ENCODE measurements at regions not wholly inside any gene's neighbourhood (a gene's known extent, or its start where the extent isn't known, plus 50 kb on each side); places are given as distances from the start of the nearest gene placed in this dataset.

- Histone ChIP-seq H3K9me3 (ENCODE audit: control insufficient read depth, low read length) (no peaks in the 10 kb centered on the region), H3K4me3 (ENCODE audit: insufficient read depth, low read depth, low read length) (no peak overlapping the region), H3K27ac (ENCODE audit: insufficient read depth, low read depth, low read length, poor library complexity, severe bottlenecking) (no peak overlapping the region), H3K4me1 (ENCODE audit: control insufficient read depth, insufficient read depth, low read length) (no peaks in the 10 kb centered on the region), H3K27me3 (ENCODE audit: control insufficient read depth, insufficient read depth, low read length, poor library complexity, severe bottlenecking) (no peaks in the 10 kb centered on the region), H3K36me3 (ENCODE audit: control insufficient read depth, insufficient read depth, low read length) (no peaks in the 10 kb centered on the region)
- WGBS, 2 experiments = 90% methylated on average over 2 of the region's 2 CpGs
These were observed 1083.3 kb upstream of the GYPC start for GRCh38 chr2:125572660-125573059.

- H3K27ac ChIP-seq (ENCODE audit: insufficient read depth, low read depth, low read length, poor library complexity, severe bottlenecking) = no peak overlapping the region
- H3K27me3 ChIP-seq (ENCODE audit: control insufficient read depth, insufficient read depth, low read length, poor library complexity, severe bottlenecking) = no peaks in the 10 kb centered on the region
- H3K4me3 ChIP-seq (ENCODE audit: insufficient read depth, low read depth, low read length) = no peak overlapping the region
- H3K9me3 ChIP-seq (ENCODE audit: control insufficient read depth, low read length) = no peaks in the 10 kb centered on the region
- no peaks in the 10 kb centered on the region for H3K36me3 ChIP-seq (ENCODE audit: control insufficient read depth, insufficient read depth, low read length)
- WGBS, 2 experiments = 95 to 100% methylated on average over 2 of the region's 2 CpGs
- H3K4me1 ChIP-seq (ENCODE audit: control insufficient read depth, insufficient read depth, low read length) = no peaks in the 10 kb centered on the region
These were observed 1082.5 kb upstream of the GYPC start for GRCh38 chr2:125573432-125573831.

DNA sequence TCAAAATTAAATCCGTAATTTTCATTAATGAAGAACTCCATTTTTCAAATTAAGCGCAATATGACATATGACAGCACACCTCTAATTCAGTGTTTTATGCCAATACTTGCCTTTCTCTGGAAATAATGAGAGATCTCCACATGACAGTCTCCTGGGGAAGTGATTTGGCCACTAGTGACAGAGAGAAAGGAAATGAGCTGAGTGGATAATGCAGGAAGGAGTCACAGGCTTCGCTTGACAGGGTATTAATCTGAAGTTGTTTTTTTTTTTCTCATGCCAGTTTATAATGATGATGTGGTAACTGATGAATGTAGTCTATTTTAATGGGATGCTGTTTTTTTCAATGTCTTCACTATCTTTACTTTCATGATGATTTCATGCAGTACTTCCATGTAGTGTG, 1079.4 kb upstream of the GYPC start:
- Histone ChIP-seq H3K36me3 (ENCODE audit: control insufficient read depth, insufficient read depth, low read length) (no peaks in the 10 kb centered on the region), H3K27ac (ENCODE audit: insufficient read depth, low read depth, low read length, poor library complexity, severe bottlenecking) (no peak overlapping the region)
- 94 to 96% methylated on average over 3 of the region's 3 CpGs for WGBS, 2 experiments

GRCh38 chr2:125581557-125581956, 1074.4 kb upstream of the GYPC start:
- H3K27me3 ChIP-seq (ENCODE audit: control insufficient read depth, insufficient read depth, low read length, poor library complexity, severe bottlenecking) = no peaks in the 10 kb centered on the region
- no peak overlapping the region for H3K4me3 ChIP-seq (ENCODE audit: insufficient read depth, low read depth, low read length)
- no peak overlapping the region for H3K27ac ChIP-seq (ENCODE audit: insufficient read depth, low read depth, low read length, poor library complexity, severe bottlenecking)

More for the DNA sequence above, 1079.4 kb upstream of the GYPC start:
- Histone ChIP-seq H3K27me3 (ENCODE audit: control insufficient read depth, insufficient read depth, low read length, poor library complexity, severe bottlenecking) (no peaks in the 10 kb centered on the region), H3K4me1 (ENCODE audit: control insufficient read depth, insufficient read depth, low read length) (no peaks in the 10 kb centered on the region), H3K4me3 (ENCODE audit: insufficient read depth, low read depth, low read length) (no peak overlapping the region), H3K9me3 (ENCODE audit: control insufficient read depth, low read length) (no peaks in the 10 kb centered on the region)

GRCh38 chr2:125582516-125582915, 1073.4 kb upstream of the GYPC start:
- Histone ChIP-seq H3K4me1 (ENCODE audit: control insufficient read depth, insufficient read depth, low read length) (no peaks in the 10 kb centered on the region), H3K27me3 (ENCODE audit: control insufficient read depth, insufficient read depth, low read length, poor library complexity, severe bottlenecking) (no peaks in the 10 kb centered on the region), H3K4me3 (ENCODE audit: insufficient read depth, low read depth, low read length) (no peak overlapping the region), H3K36me3 (ENCODE audit: control insufficient read depth, insufficient read depth, low read length) (no peaks in the 10 kb centered on the region), H3K27ac (ENCODE audit: insufficient read depth, low read depth, low read length, poor library complexity, severe bottlenecking) (no peak overlapping the region), H3K9me3 (ENCODE audit: control insufficient read depth, low read length) (no peaks in the 10 kb centered on the region)
- WGBS, 2 experiments = 63 to 71% methylated on average over 1 of the region's 1 CpG

More at GRCh38 chr2:125581557-125581956, 1074.4 kb upstream of the GYPC start:
- no peaks in the 10 kb centered on the region for H3K4me1 ChIP-seq (ENCODE audit: control insufficient read depth, insufficient read depth, low read length)
- 88 to 93% methylated on average over 4 of the region's 4 CpGs for WGBS, 2 experiments
- H3K9me3 ChIP-seq (ENCODE audit: control insufficient read depth, low read length) = no peaks in the 10 kb centered on the region
- no peaks in the 10 kb centered on the region for H3K36me3 ChIP-seq (ENCODE audit: control insufficient read depth, insufficient read depth, low read length)

DNA sequence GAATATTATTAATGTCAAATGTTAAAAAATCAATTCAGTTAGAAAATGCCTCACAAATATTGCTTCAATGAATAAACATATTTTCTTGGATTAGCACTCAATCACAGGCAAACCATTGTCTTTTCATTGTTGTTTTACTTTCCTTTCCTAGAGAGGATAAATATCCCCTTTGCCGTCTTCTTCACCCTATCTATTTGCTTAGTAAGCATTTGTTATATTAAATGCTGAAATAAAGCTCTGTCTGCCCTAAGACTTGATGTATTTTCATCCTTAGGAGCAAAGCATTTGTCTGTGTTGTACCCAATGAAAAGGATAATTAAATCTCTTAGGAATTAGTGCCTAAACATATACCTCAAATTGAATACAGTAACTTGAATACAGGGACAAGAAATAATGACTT, 1071.2 kb upstream of the GYPC start:
- Histone ChIP-seq H3K27ac (ENCODE audit: insufficient read depth, low read depth, low read length, poor library complexity, severe bottlenecking) (no peak overlapping the region), H3K27me3 (ENCODE audit: control insufficient read depth, insufficient read depth, low read length, poor library complexity, severe bottlenecking) (no peaks in the 10 kb centered on the region), H3K9me3 (ENCODE audit: control insufficient read depth, low read length) (no peaks in the 10 kb centered on the region), H3K4me1 (ENCODE audit: control insufficient read depth, insufficient read depth, low read length) (no peaks in the 10 kb centered on the region), H3K36me3 (ENCODE audit: control insufficient read depth, insufficient read depth, low read length) (no peaks in the 10 kb centered on the region), H3K4me3 (ENCODE audit: insufficient read depth, low read depth, low read length) (no peak overlapping the region)
- 100% methylated on average over 1 of the region's 1 CpG for whole genome bisulfite sequencing, 2 experiments

DNA sequence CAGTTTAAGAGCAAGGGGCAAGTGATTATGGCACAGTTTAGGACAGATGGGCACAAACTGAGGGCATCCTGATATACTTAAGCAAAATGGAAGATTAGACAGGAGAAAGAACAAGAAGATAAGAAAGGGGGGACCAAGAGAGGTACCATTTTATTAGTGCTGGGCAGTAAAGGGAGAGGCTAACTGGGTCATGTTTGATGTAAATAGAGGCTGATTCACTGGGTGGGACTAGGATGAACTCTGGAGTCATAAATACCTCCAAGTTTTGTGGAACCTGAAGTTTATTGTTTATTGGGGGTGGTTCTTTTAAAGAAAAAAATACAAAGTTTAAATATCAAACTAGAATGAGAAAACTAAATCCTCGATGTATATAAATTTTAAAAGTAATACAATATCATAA, 1067.2 kb upstream of the GYPC start:
- no CpG with 5 or more reads among the region's 1 CpG for WGBS, 2 experiments
- H3K4me1 ChIP-seq (ENCODE audit: control insufficient read depth, insufficient read depth, low read length) = no peaks in the 10 kb centered on the region
- no peaks in the 10 kb centered on the region for H3K9me3 ChIP-seq (ENCODE audit: control insufficient read depth, low read length)
- no peaks in the 10 kb centered on the region for H3K27me3 ChIP-seq (ENCODE audit: control insufficient read depth, insufficient read depth, low read length, poor library complexity, severe bottlenecking)
- H3K27ac ChIP-seq (ENCODE audit: insufficient read depth, low read depth, low read length, poor library complexity, severe bottlenecking) = no peak overlapping the region
- H3K4me3 ChIP-seq (ENCODE audit: insufficient read depth, low read depth, low read length) = no peak overlapping the region
- no peaks in the 10 kb centered on the region for H3K36me3 ChIP-seq (ENCODE audit: control insufficient read depth, insufficient read depth, low read length)

DNA sequence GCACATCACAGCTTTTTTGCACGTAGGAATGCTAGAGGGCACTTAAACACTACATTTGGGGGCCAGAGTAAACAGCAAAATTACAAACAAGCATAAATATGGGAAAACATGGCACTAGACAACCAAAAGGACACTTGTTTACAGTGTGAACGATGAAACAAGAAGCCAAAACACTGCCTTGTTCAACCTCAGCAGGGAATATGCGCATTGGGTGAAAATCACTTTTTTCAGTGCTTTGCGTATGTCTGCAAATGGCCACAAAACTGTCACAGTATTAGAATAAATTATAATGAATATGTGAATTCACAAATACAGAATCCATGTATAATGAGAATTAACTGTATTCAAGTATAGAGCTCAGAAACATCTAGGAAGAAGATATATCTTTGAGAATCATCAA, 1064.0 kb upstream of the GYPC start:
- Histone ChIP-seq H3K9me3 (ENCODE audit: control insufficient read depth, low read length) (no peaks in the 10 kb centered on the region), H3K4me1 (ENCODE audit: control insufficient read depth, insufficient read depth, low read length) (no peaks in the 10 kb centered on the region), H3K4me3 (ENCODE audit: insufficient read depth, low read depth, low read length) (no peak overlapping the region), H3K27me3 (ENCODE audit: control insufficient read depth, insufficient read depth, low read length, poor library complexity, severe bottlenecking) (no peaks in the 10 kb centered on the region), H3K27ac (ENCODE audit: insufficient read depth, low read depth, low read length, poor library complexity, severe bottlenecking) (no peak overlapping the region), H3K36me3 (ENCODE audit: control insufficient read depth, insufficient read depth, low read length) (no peaks in the 10 kb centered on the region)
- 84 to 86% methylated on average over 3 to 4 of the region's 4 CpGs for WGBS, 2 experiments

GRCh38 chr2:125593036-125593435, 1062.9 kb upstream of the GYPC start:
- 89 to 97% methylated on average over 2 of the region's 2 CpGs for WGBS, 2 experiments
- H3K4me3 ChIP-seq (ENCODE audit: insufficient read depth, low read depth, low read length) = no peak overlapping the region
- H3K36me3 ChIP-seq (ENCODE audit: control insufficient read depth, insufficient read depth, low read length) = no peaks in the 10 kb centered on the region
- no peaks in the 10 kb centered on the region for H3K9me3 ChIP-seq (ENCODE audit: control insufficient read depth, low read length)
- H3K27me3 ChIP-seq (ENCODE audit: control insufficient read depth, insufficient read depth, low read length, poor library complexity, severe bottlenecking) = no peaks in the 10 kb centered on the region
- H3K4me1 ChIP-seq (ENCODE audit: control insufficient read depth, insufficient read depth, low read length) = no peaks in the 10 kb centered on the region
- H3K27ac ChIP-seq (ENCODE audit: insufficient read depth, low read depth, low read length, poor library complexity, severe bottlenecking) = no peak overlapping the region

DNA sequence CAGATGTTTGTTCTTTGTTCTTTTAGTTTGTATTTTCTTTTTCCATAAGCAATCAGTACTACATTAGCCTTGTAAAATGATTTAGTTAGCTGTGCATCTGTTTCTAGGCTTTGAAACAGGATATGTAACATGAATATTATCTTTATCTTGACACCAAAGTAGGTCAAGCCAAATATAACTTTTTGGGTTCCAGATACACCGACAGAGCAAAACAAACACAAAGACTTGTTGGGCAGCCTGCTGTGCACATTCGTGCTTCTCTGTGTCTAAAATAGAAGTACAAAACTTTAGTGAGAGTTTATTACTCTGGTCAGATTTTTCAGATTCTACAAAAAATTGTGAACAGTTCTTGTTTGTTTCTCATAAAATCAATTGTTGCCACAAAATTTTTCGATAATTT, 1059.3 kb upstream of the GYPC start:
- H3K27ac ChIP-seq (ENCODE audit: insufficient read depth, low read depth, low read length, poor library complexity, severe bottlenecking) = no peak overlapping the region
- H3K36me3 ChIP-seq (ENCODE audit: control insufficient read depth, insufficient read depth, low read length) = no peaks in the 10 kb centered on the region
- no peak overlapping the region for H3K4me3 ChIP-seq (ENCODE audit: insufficient read depth, low read depth, low read length)
- no peaks in the 10 kb centered on the region for H3K9me3 ChIP-seq (ENCODE audit: control insufficient read depth, low read length)
- no peaks in the 10 kb centered on the region for H3K4me1 ChIP-seq (ENCODE audit: control insufficient read depth, insufficient read depth, low read length)
- 91 to 96% methylated on average over 2 of the region's 3 CpGs for WGBS, 2 experiments
- no peaks in the 10 kb centered on the region for H3K27me3 ChIP-seq (ENCODE audit: control insufficient read depth, insufficient read depth, low read length, poor library complexity, severe bottlenecking)

DNA sequence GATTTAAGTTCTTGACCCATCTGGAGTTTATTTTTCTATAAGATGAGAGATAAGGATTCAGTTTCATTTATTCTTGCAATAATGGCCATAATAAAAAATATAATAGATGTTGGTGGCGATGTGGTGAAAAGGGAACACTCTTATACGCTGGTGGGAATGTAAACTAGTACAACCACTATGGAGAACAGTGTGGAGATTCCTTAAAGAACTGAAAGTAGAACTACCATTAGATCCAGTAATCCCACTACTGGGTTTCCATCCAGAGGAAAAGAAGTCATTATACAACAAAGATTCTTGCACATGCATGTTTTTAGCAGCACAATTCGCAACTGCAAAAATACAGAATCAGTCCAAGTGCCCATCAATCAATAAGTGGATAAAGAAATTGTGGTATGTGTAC, 1040.5 kb upstream of the GYPC start:
- Histone ChIP-seq H3K27me3 (ENCODE audit: control insufficient read depth, insufficient read depth, low read length, poor library complexity, severe bottlenecking) (no peaks in the 10 kb centered on the region), H3K4me3 (ENCODE audit: insufficient read depth, low read depth, low read length) (no peak overlapping the region), H3K4me1 (ENCODE audit: control insufficient read depth, insufficient read depth, low read length) (no peaks in the 10 kb centered on the region), H3K9me3 (ENCODE audit: control insufficient read depth, low read length) (no peaks in the 10 kb centered on the region), H3K27ac (ENCODE audit: insufficient read depth, low read depth, low read length, poor library complexity, severe bottlenecking) (no peak overlapping the region), H3K36me3 (ENCODE audit: control insufficient read depth, insufficient read depth, low read length) (no peaks in the 10 kb centered on the region)
- WGBS, 2 experiments = 100% methylated on average over 2 to 3 of the region's 3 CpGs
